ENCODE measurements at regions not wholly inside any gene's neighbourhood (a gene's known extent, or its start where the extent isn't known, plus 50 kb on each side); places are given as distances from the start of the nearest gene placed in this dataset.

DNA sequence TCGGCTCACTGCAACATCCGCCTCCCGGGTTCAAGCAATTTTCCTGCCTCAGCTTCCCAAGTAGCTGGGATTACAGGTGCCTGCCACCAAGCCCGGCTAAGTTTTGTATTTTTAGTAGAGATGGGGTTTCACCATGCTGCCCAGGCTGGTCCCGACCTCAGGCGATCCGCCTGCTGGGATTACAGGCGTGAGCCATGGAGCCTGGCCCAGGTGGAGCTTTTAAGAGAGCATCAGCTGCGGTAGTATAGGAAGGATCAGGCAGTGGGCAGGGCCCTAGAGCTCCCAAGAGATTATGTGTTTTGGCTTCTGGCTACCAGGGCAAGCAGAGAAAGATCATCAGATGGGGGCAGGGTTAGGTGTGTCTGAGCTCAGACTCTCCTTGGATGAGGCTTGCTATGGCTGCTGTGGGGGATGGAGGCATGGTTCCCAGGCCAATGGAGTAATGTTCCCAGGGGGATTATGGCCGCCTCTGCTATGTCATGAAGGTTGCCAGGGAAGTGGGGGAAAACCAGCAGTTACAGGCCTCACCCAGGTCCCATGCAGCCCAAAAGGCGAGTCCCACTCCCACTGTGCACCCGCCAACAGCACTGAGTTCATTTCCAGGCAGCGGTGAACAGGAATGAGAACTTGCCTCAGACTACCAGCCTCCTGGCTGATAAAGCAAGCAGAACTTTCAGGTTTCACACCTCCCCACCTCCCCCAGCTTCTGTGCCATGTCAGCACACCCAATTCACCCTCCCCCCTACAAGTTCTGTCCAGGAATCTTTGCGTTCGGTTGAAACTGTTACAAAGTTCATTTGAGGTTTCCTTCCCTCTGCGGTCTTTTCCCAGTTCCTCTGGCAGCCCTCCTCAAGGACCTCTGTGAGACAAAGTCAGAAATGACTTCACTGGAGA, 507.6 kb downstream of the SPATA31D1 start:
- H4K20me1 ChIP-seq (ENCODE audit: insufficient read depth, low read length), result no peaks in the 10 kb centered on the region
- H2AFZ ChIP-seq (ENCODE audit: insufficient read depth, low read depth, low read length, poor library complexity, severe bottlenecking), result no peak overlapping the region
- no peak overlapping the region for H3K9ac ChIP-seq (ENCODE audit: insufficient read depth, low read length, poor library complexity, severe bottlenecking)
- WGBS (ENCODE audit: insufficient coverage), result 69% methylated on average over 15 of the region's 16 CpGs
- no peaks in the 10 kb centered on the region for H3K36me3 ChIP-seq (replicated peaks in 1 of 2; ENCODE audit: control insufficient read depth in 1 of 2, insufficient read depth in 2 of 2, low read length in 2 of 2)
- H3K27me3 ChIP-seq (ENCODE audit: control insufficient read depth in 2 of 2, insufficient read depth in 2 of 2, low read length in 2 of 2), result no peaks in the 10 kb centered on the region
- H3K4me3 ChIP-seq (replicated peaks in 1 of 3; ENCODE audit: low read depth in 2 of 3, low read length in 3 of 3), result no peak overlapping the region
- TF ChIP-seq, protein P1, sequence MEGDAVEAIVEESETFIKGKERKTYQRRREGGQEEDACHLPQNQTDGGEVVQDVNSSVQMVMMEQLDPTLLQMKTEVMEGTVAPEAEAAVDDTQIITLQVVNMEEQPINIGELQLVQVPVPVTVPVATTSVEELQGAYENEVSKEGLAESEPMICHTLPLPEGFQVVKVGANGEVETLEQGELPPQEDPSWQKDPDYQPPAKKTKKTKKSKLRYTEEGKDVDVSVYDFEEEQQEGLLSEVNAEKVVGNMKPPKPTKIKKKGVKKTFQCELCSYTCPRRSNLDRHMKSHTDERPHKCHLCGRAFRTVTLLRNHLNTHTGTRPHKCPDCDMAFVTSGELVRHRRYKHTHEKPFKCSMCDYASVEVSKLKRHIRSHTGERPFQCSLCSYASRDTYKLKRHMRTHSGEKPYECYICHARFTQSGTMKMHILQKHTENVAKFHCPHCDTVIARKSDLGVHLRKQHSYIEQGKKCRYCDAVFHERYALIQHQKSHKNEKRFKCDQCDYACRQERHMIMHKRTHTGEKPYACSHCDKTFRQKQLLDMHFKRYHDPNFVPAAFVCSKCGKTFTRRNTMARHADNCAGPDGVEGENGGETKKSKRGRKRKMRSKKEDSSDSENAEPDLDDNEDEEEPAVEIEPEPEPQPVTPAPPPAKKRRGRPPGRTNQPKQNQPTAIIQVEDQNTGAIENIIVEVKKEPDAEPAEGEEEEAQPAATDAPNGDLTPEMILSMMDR (IDR thresholded peaks at IDR 0.05), result no peak
- H3K27ac ChIP-seq (ENCODE audit: low read depth in 1 of 2, low read length in 2 of 2), result no peak overlapping the region
- H3K4me1 ChIP-seq (ENCODE audit: control insufficient read depth in 1 of 2, insufficient read depth in 2 of 2, low read length in 2 of 2), result no peaks in the 10 kb centered on the region
- intact Hi-C loops (cut with micrococcal nuclease), result no loop called here
- Mint-ChIP-seq H3K27me3 (ENCODE audit: low read depth in 3 of 3) (no peaks in the 10 kb centered on the region), H3K4me3 (no peak overlapping the region), H3K4me1 (peaks cover 6% of the 10 kb centered on the region), H3K36me3 (no peaks in the 10 kb centered on the region), H3K9me3 (peaks cover 0 to 11% (median 8%) of the 10 kb centered on the region in 7 donors), H3K27ac (peak overlapping the region in 1 of 7 donors; percentile 38)
- H3K9me3 ChIP-seq (replicated peaks in 1 of 2; ENCODE audit: control insufficient read depth in 1 of 2, insufficient read depth in 1 of 2, low read length in 2 of 2), result peaks cover 0 to 8% of the 10 kb centered on the region in 2 donors
- DNase-seq, result no peak
- H3K4me2 ChIP-seq (replicated peaks; ENCODE audit: extremely low read depth, low read length, poor library complexity, severe bottlenecking), result no peak overlapping the region
- H3K79me2 ChIP-seq (ENCODE audit: insufficient read depth, low read length), result no peaks in the 10 kb centered on the region

DNA sequence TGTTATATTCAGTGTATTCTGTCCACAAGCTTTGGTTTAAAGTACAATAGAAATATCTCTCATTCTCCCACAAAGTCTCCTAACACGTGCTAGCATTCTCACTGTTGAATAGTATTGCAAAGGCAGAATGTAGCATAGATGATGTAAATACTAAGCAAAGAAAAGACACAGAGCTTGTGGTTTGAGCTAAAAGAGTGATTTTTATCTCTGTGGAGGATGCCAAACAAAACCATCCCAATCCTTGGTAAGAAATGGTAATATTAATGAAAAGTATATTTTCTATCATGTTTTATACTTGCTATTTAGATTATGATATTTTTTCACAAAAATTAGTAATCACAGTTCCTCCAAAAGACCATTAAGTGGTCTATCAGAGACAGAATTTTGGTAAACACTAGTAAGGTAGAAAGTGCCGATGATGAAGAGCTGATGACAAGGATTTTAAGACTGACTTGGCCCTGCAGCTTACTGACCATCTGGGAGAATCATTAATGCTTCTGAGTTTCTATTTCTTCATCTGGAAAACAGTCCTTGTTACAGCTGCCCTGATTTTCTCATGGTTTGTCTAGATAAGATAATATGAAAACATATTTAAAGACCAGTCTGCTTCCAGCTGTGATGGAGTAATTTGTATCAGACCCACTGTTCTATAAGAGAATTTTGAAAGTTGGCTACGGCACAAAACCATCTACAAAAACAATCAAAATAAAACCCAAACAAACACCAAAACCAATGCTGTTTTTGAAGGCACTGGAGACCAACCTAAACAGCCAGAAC, 510.2 kb downstream of the SPATA31D1 start:
- no peaks in the 10 kb centered on the region for H3K36me3 Mint-ChIP-seq
- no peaks in the 10 kb centered on the region for H3K27me3 Mint-ChIP-seq (ENCODE audit: low read depth in 3 of 3)
- TF ChIP-seq, protein P1 (IDR thresholded peaks at IDR 0.05), result no peak
- Histone ChIP-seq H3K27me3 (ENCODE audit: control insufficient read depth in 2 of 2, insufficient read depth in 2 of 2, low read length in 2 of 2) (no peaks in the 10 kb centered on the region), H3K4me1 (ENCODE audit: control insufficient read depth in 1 of 2, insufficient read depth in 2 of 2, low read length in 2 of 2) (no peaks in the 10 kb centered on the region), H3K9ac (ENCODE audit: insufficient read depth, low read length, poor library complexity, severe bottlenecking) (no peak overlapping the region), H3K27ac (ENCODE audit: low read depth in 1 of 2, low read length in 2 of 2) (no peak overlapping the region), H3K9me3 (replicated peaks in 1 of 2; ENCODE audit: control insufficient read depth in 1 of 2, insufficient read depth in 1 of 2, low read length in 2 of 2) (peaks cover 0 to 8% of the 10 kb centered on the region in 2 donors), H2AFZ (ENCODE audit: insufficient read depth, low read depth, low read length, poor library complexity, severe bottlenecking) (no peak overlapping the region), H4K20me1 (ENCODE audit: insufficient read depth, low read length) (no peaks in the 10 kb centered on the region), H3K4me3 (replicated peaks in 1 of 3; ENCODE audit: low read depth in 2 of 3, low read length in 3 of 3) (no peak overlapping the region), H3K36me3 (replicated peaks in 1 of 2; ENCODE audit: control insufficient read depth in 1 of 2, insufficient read depth in 2 of 2, low read length in 2 of 2) (no peaks in the 10 kb centered on the region), H3K79me2 (ENCODE audit: insufficient read depth, low read length) (no peaks in the 10 kb centered on the region), H3K4me2 (replicated peaks; ENCODE audit: extremely low read depth, low read length, poor library complexity, severe bottlenecking) (no peak overlapping the region)
- intact Hi-C loops (cut with micrococcal nuclease), result no loop called here
- H3K9me3 Mint-ChIP-seq, result peaks cover 6 to 12% (median 10%) of the 10 kb centered on the region in 7 donors
- DNase-seq, result no peak
- WGBS (ENCODE audit: insufficient coverage), result 100% methylated on average over 1 of the region's 3 CpGs
- H3K4me3 Mint-ChIP-seq, result no peak overlapping the region
- no peak overlapping the region for H3K27ac Mint-ChIP-seq
- H3K4me1 Mint-ChIP-seq, result peaks cover 6% of the 10 kb centered on the region

All from CD14-positive monocyte (primary cell).